ENCODE measurements at regions not wholly inside any gene's neighbourhood (a gene's known extent, or its start where the extent isn't known, plus 50 kb on each side); places are given as distances from the start of the nearest gene placed in this dataset.

DNA sequence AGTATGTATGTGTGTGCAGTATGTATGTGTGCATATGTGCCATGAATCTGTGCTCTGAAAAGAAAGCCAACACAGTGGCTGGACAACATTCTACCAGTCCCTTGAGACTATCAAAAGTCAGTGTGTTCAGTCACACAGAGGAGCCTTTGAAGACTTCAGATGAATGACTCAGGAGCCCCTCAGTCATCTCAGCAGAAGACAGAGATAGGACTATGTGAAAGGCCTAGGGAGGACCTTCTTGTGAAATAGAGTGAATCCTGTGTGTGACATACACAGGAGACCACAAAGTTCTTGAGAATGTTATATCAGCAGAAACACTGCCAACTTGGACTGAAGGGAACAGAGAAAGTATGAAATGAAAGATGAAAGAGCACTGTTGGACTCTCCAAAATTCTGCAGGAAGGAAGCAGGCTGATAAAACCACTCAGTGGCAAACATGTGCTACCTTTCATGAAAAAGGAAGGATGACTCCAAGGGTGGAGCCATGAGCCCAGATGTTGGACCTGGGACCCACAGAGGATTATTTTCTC, 108.4 kb downstream of the METRNL start:
- TF ChIP-seq POLR2AphosphoS5 (IDR thresholded peaks at IDR 0.05; ENCODE audit: low read depth, low read length) (no peak), POLR2A (IDR thresholded peaks at IDR 0.05; ENCODE audit: borderline replicate concordance, extremely low read depth, insufficient read depth, insufficient read length) (no peak), RAD21 (IDR thresholded peaks at IDR 0.05; ENCODE audit: low read depth) (no peak), ELF1 (IDR thresholded peaks at IDR 0.05; ENCODE audit: borderline replicate concordance, low read depth) (no peak), EZH2 (IDR thresholded peaks at IDR 0.05) (no peak), TCF7L2 (IDR thresholded peaks at IDR 0.05; ENCODE audit: borderline replicate concordance, extremely low read depth, insufficient read depth, insufficient read length) (no peak), SRF (IDR thresholded peaks at IDR 0.05; ENCODE audit: low read depth) (no peak), SP1 (IDR thresholded peaks at IDR 0.05; ENCODE audit: low read depth) (no peak)
- TF ChIP-seq, protein P1, sequence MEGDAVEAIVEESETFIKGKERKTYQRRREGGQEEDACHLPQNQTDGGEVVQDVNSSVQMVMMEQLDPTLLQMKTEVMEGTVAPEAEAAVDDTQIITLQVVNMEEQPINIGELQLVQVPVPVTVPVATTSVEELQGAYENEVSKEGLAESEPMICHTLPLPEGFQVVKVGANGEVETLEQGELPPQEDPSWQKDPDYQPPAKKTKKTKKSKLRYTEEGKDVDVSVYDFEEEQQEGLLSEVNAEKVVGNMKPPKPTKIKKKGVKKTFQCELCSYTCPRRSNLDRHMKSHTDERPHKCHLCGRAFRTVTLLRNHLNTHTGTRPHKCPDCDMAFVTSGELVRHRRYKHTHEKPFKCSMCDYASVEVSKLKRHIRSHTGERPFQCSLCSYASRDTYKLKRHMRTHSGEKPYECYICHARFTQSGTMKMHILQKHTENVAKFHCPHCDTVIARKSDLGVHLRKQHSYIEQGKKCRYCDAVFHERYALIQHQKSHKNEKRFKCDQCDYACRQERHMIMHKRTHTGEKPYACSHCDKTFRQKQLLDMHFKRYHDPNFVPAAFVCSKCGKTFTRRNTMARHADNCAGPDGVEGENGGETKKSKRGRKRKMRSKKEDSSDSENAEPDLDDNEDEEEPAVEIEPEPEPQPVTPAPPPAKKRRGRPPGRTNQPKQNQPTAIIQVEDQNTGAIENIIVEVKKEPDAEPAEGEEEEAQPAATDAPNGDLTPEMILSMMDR (IDR thresholded peaks at IDR 0.05 in 2 of 3, conservative IDR thresholded peaks at IDR 0.05 in 1 of 3; ENCODE audit: borderline replicate concordance in 1 of 3, insufficient read depth in 1 of 3, low read depth in 2 of 3, low read length in 2 of 3), result no peak
